Testis (tissue), 2 donors: ENCODE measurements at regions not wholly inside any gene's neighbourhood (a gene's known extent, or its start where the extent isn't known, plus 50 kb on each side); places are given as distances from the start of the nearest gene placed in this dataset.

Experiments
- DNase-seq: peaks from one replicate; pipeline ENCODE4 v3.0.0-alpha.2; 2019
- H3K27ac ChIP-seq, 2 donors: fragments of 200-600 bp; sonication (generic); one replicate each; pipeline ENCODE4 v1.5.1; 2019
- H3K27me3 ChIP-seq: fragments of 200-600 bp; sonication (generic); one replicate; pipeline ENCODE4 v1.5.1; 2019
- H3K36me3 ChIP-seq: fragments of 200-600 bp; sonication (generic); one replicate; pipeline ENCODE4 v1.5.1; 2017; ENCODE audit warnings: low read depth; ENCODE audit errors: missing control alignments
- H3K4me1 ChIP-seq: fragments of 200-600 bp; sonication (generic); one replicate; pipeline ENCODE4 v1.5.1; 2019
- H3K4me3 ChIP-seq, 2 donors: fragments of 200-600 bp; sonication (generic); one replicate each; pipeline ENCODE4 v1.5.1; 2017 to 2019
- H3K9me3 ChIP-seq: fragments of 200-600 bp; sonication (generic); one replicate; pipeline ENCODE4 v1.5.1; 2017
- CTCF ChIP-seq, 3 experiments: fragments of 450-650 bp in 2 of 3; fragments of 200-600 bp in 1 of 3; sonication (generic) in 1 of 3; IDR thresholded peaks; one replicate each; pipeline ENCODE4 v1.5.1; 2016 to 2019; ENCODE audit warnings: antibody characterized with exemption in 3 of 3, mild to moderate bottlenecking in 2 of 3, moderate library complexity in 1 of 3
- POLR2A ChIP-seq: fragments of 450-650 bp; IDR thresholded peaks from one replicate; pipeline ENCODE4 v1.6.1; 2017; ENCODE audit warnings: antibody characterized with exemption, mild to moderate bottlenecking, moderate library complexity
- WGBS, 2 donors: methylation state at CpG; one replicate each; pipeline ENCODE4 v1.1.5; 2018; 5-methylcytosine and 5-hydroxymethylcytosine counted together
- intact Hi-C: fragments of 100-400 bp; cut with DNase I; formaldehyde crosslinking; loops from one replicate; pipeline ENCODE4 v1.15.1; 2023; ENCODE audit warnings: low total_unique reads

DNA sequence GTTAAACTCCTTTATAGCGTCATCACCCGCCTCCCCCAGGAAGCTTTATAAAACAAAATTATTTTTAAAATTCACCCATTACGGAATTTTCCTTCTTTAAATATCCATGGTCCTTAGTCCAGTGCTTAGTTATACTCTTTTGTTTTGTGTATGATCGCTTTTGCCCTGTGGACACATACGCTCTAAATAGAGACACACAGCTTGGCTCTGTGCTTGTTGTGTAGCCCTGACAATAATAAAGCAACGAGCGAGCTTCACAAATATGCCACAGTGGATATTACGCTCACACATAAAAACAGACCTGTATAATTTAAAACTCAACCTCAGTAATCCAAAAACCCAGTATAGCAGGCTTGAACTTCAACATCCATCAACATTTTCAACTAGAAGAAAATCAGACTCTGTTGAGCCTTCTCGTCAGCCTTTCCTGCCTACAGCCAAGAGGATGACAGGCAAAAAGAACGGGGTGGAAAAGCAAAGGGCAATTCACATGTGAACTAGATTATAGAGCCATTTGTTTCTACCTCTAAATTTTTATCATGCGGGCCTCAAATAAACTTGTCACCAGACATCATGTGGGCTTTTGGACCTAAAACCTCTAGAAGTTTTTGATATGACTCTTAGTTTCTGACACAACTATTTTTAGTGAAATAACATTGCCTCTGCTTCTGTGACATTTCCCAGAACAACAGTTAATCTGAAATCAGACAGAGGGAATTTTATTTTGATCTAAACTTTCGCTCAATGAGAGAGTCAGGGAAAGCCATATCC lies 89.6 kb upstream of the THBS1 start:
- Histone ChIP-seq H3K36me3 (no peaks in the 10 kb centered on the region), H3K27ac (no peak overlapping the region), H3K9me3 (no peaks in the 10 kb centered on the region), H3K4me1 (peaks cover 8% of the 10 kb centered on the region), H3K4me3 (no peak overlapping the region), H3K27me3 (no peaks in the 10 kb centered on the region)
- TF ChIP-seq POLR2A: no peak
- no peak for TF ChIP-seq CTCF (IDR thresholded peaks at IDR 0.05)
- intact Hi-C loops: no loop called here
- DNase-seq: no peak
- WGBS, 2 donors: 87 to 93% methylated on average over 12 of the region's 12 CpGs

GRCh38 chr15:39491886-39492490 lies 88.9 kb upstream of the THBS1 start:
- Histone ChIP-seq H3K4me3 (no peak overlapping the region), H3K9me3 (no peaks in the 10 kb centered on the region), H3K27me3 (no peaks in the 10 kb centered on the region), H3K4me1 (peaks cover 11% of the 10 kb centered on the region), H3K27ac (no peak overlapping the region), H3K36me3 (no peaks in the 10 kb centered on the region)
- intact Hi-C loops: no loop called here
- no peak for DNase-seq
- WGBS, 2 donors: 67 to 68% methylated on average over 4 of the region's 4 CpGs
- no peak for TF ChIP-seq CTCF (IDR thresholded peaks at IDR 0.05)
- no peak for TF ChIP-seq POLR2A

DNA sequence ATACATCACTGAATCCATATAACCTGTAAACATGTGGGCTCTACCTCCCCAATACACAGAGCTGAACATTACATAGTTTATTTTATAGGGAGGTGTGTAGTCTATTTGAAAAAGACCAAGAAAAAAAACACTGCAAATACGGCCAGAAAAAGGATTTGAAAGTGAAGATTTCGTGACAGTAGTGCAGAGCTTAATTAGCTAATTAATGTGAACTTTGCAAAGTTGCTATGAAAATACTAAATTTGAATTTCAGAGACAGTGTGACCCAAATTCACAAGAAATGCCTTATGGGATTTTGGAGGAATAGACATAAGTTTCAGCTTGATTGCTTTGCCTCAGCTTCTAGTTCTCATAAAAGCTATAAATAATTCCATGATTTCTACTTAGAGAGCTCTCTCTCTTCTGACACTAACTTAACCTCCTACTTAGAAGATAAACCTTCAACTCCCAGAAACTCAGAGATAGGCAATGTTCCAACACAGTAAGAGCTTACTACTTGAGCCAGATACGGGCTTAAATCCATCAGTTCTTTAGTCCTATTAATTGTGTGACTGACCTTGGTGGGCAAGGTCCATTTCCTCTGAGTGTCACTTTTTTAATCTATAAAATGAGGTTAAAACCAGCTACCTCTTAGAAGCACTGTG lies 87.3 kb upstream of the THBS1 start:
- TF ChIP-seq POLR2A (no peak), CTCF (IDR thresholded peaks at IDR 0.05) (no peak)
- 67 to 76% methylated on average over 3 of the region's 3 CpGs for WGBS, 2 donors
- no peak for DNase-seq
- H3K9me3 ChIP-seq: no peaks in the 10 kb centered on the region
- H3K4me1 ChIP-seq: peaks cover 17% of the 10 kb centered on the region
- H3K4me3 ChIP-seq: no peak overlapping the region
- H3K27me3 ChIP-seq: no peaks in the 10 kb centered on the region
- H3K27ac ChIP-seq: no peak overlapping the region
- H3K36me3 ChIP-seq: no peaks in the 10 kb centered on the region
- intact Hi-C loops: no loop called here

DNA sequence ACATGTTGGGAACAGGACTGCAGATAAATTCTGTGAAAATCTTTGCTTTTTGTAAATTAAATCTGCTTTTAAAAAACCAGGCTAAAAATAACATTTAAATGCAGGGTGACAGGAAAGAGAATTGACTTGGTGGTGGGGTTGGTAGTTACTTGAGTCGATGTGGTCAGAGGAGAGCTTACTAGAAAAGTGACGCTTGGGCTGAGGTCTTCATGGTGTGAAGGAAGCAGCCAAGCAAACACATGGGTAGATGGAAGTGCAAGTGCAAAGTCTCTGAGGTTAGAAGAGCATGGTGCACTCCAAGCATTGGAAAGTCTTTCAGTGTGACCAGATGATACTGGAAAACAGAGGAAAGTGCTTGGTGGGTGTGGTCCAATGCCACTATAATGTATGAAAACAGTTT lies 86.4 kb upstream of the THBS1 start:
- Histone ChIP-seq H3K27me3 (no peaks in the 10 kb centered on the region), H3K4me3 (no peak overlapping the region), H3K36me3 (no peaks in the 10 kb centered on the region), H3K9me3 (no peaks in the 10 kb centered on the region), H3K27ac (no peak overlapping the region), H3K4me1 (peaks cover 17% of the 10 kb centered on the region)
- 95 to 98% methylated on average over 2 of the region's 2 CpGs for WGBS, 2 donors
- intact Hi-C loops: no loop called here
- DNase-seq: no peak
- TF ChIP-seq CTCF (IDR thresholded peaks at IDR 0.05) (no peak), POLR2A (no peak)
